HT1080 (cell line): ENCODE measurements at regions not wholly inside any gene's neighbourhood (a gene's known extent, or its start where the extent isn't known, plus 50 kb on each side); places are given as distances from the start of the nearest gene placed in this dataset.

Experiments used
- DNase-seq: peaks from one replicate; pipeline ENCODE4 v3.0.0-alpha.2; 2015; ENCODE audit warnings: low read depth

GRCh38 chr2:51595836-51596235 is 563.9 kb upstream of the NRXN1 start:
- DNase-seq = no peak

- DNase-seq = no peak
Measured at GRCh38 chr2:51581636-51582267, 549.8 kb upstream of the NRXN1 start.

GRCh38 chr2:51579412-51579811 is 547.5 kb upstream of the NRXN1 start:
- no peak for DNase-seq

GRCh38 chr2:51575181-51575580 is 543.2 kb upstream of the NRXN1 start:
- DNase-seq = no peak

GRCh38 chr2:51559026-51559425 is 527.1 kb upstream of the NRXN1 start:
- DNase-seq = no peak

GRCh38 chr2:51553476-51553875 is 521.5 kb upstream of the NRXN1 start:
- DNase-seq = no peak

GRCh38 chr2:51535763-51536162 is 503.8 kb upstream of the NRXN1 start:
- no peak for DNase-seq

- DNase-seq = no peak
Measured at GRCh38 chr2:51534166-51534565, 502.2 kb upstream of the NRXN1 start.

GRCh38 chr2:51528156-51528555 is 496.2 kb upstream of the NRXN1 start:
- DNase-seq = no peak

- DNase-seq = no peak
Measured at GRCh38 chr2:51526766-51527165, 494.8 kb upstream of the NRXN1 start.

GRCh38 chr2:51516667-51517066 is 484.7 kb upstream of the NRXN1 start:
- peak; percentile 56 for DNase-seq

- DNase-seq = no peak
Measured at GRCh38 chr2:51511002-51511401, 479.1 kb upstream of the NRXN1 start.

- no peak for DNase-seq
Measured at GRCh38 chr2:51510303-51510702, 478.4 kb upstream of the NRXN1 start.

- no peak for DNase-seq
Measured at GRCh38 chr2:51505533-51505932, 473.6 kb upstream of the NRXN1 start.

- no peak for DNase-seq
Measured at GRCh38 chr2:51490576-51491234, 458.8 kb upstream of the NRXN1 start.

- no peak for DNase-seq
Measured at GRCh38 chr2:51484605-51485004, 452.7 kb upstream of the NRXN1 start.

- no peak for DNase-seq
Measured at GRCh38 chr2:51483720-51484119, 451.8 kb upstream of the NRXN1 start.

GRCh38 chr2:51472783-51473182 is 440.9 kb upstream of the NRXN1 start:
- DNase-seq = no peak

GRCh38 chr2:51472300-51472699 is 440.4 kb upstream of the NRXN1 start:
- no peak for DNase-seq

GRCh38 chr2:51469102-51469501 is 437.2 kb upstream of the NRXN1 start:
- no peak for DNase-seq

- DNase-seq = no peak
Measured at GRCh38 chr2:51465326-51465725, 433.4 kb upstream of the NRXN1 start.

GRCh38 chr2:51454177-51454576 is 422.2 kb upstream of the NRXN1 start:
- DNase-seq = no peak

GRCh38 chr2:51448911-51449310 is 417.0 kb upstream of the NRXN1 start:
- DNase-seq = no peak
